Bronchial epithelial cell (primary cell): ENCODE measurements at regions not wholly inside any gene's neighbourhood (a gene's known extent, or its start where the extent isn't known, plus 50 kb on each side); places are given as distances from the start of the nearest gene placed in this dataset.

Source experiments
- DNase-seq: peaks from one replicate; pipeline ENCODE4 v3.0.0-alpha.2; 2010; ENCODE audit warnings: low read depth
- FAIRE-seq: peaks from 2 replicates; lab custom pipeline; 2011; peaks lifted over from hg19 to GRCh38; lab: Jason Lieb, UNC
- H3K27me3 ChIP-seq: 2 replicates; pipeline ENCODE4 v1.5.1; 2011; ENCODE audit warnings: low read length; ENCODE audit not compliant: control insufficient read depth, insufficient read depth
- H3K36me3 ChIP-seq: 2 replicates; pipeline ENCODE4 v1.5.1; 2011; ENCODE audit warnings: low read length; ENCODE audit not compliant: control insufficient read depth, insufficient read depth
- H3K4me3 ChIP-seq: 2 replicates; pipeline ENCODE4 v1.5.1; 2011; ENCODE audit warnings: mild to moderate bottlenecking, low read depth, low read length, control low read depth
- CTCF ChIP-seq: IDR thresholded peaks from 2 replicates; pipeline ENCODE4 v1.5.1; 2011; ENCODE audit warnings: mild to moderate bottlenecking, moderate library complexity, low read length, control low read depth, inconsistent platforms; ENCODE audit not compliant: insufficient read depth, severe bottlenecking

- Histone ChIP-seq H3K27me3 (no peaks in the 10 kb centered on the region), H3K36me3 (no peaks in the 10 kb centered on the region), H3K4me3 (no peak overlapping the region)
- TF ChIP-seq CTCF: no peak
- DNase-seq: peak; percentile 71
- FAIRE-seq: no peak
Measured at GRCh38 chr11:29184939-29185890, 831.6 kb downstream of the KCNA4 start.

- Histone ChIP-seq H3K27me3 (no peaks in the 10 kb centered on the region), H3K4me3 (no peak overlapping the region), H3K36me3 (no peaks in the 10 kb centered on the region)
- DNase-seq: no peak
- FAIRE-seq: no peak
- no peak for TF ChIP-seq CTCF
Measured at GRCh38 chr11:29183301-29183700, 833.5 kb downstream of the KCNA4 start.

GRCh38 chr11:29173660-29174062 is 843.2 kb downstream of the KCNA4 start:
- no peak for FAIRE-seq
- H3K27me3 ChIP-seq: no peaks in the 10 kb centered on the region
- DNase-seq: peak; percentile 69
- H3K36me3 ChIP-seq: no peaks in the 10 kb centered on the region
- H3K4me3 ChIP-seq: no peak overlapping the region
- TF ChIP-seq CTCF: no peak

GRCh38 chr11:29171360-29171950 is 845.4 kb downstream of the KCNA4 start:
- DNase-seq (no peak), FAIRE-seq (no peak)
- Histone ChIP-seq H3K36me3 (no peaks in the 10 kb centered on the region), H3K4me3 (no peak overlapping the region), H3K27me3 (no peaks in the 10 kb centered on the region)
- TF ChIP-seq CTCF: no peak

- Histone ChIP-seq H3K4me3 (no peak overlapping the region), H3K36me3 (no peaks in the 10 kb centered on the region), H3K27me3 (no peaks in the 10 kb centered on the region)
- DNase-seq (no peak), FAIRE-seq (no peak)
- no peak for TF ChIP-seq CTCF
Measured at GRCh38 chr11:29166306-29166705, 850.5 kb downstream of the KCNA4 start.
